ENCODE measurements at regions not wholly inside any gene's neighbourhood (a gene's known extent, or its start where the extent isn't known, plus 50 kb on each side); places are given as distances from the start of the nearest gene placed in this dataset.

- H3K36me3 ChIP-seq (replicated peaks in 1 of 2; ENCODE audit: control insufficient read depth in 1 of 2, insufficient read depth in 2 of 2, low read length in 1 of 2): peaks cover 18 to 24% of the 10 kb centered on the region in 2 experiments
- WGBS (ENCODE audit: low lambda C conversion rate): 95% methylated on average over 7 of the region's 7 CpGs
- H2AFZ ChIP-seq (ENCODE audit: low read depth): no peak overlapping the region
- no peaks in the 10 kb centered on the region for H3K9me2 ChIP-seq
- no peak for TF ChIP-seq NFIC (IDR thresholded peaks at IDR 0.05; ENCODE audit: borderline replicate concordance)
- no peak for TF ChIP-seq RFX5 (IDR thresholded peaks at IDR 0.05; ENCODE audit: low read length)
- TF ChIP-seq YY1 (IDR thresholded peaks at IDR 0.05; ENCODE audit: low read depth): no peak
- DNase-seq: no peak
- no peaks in the 10 kb centered on the region for H3F3A ChIP-seq (replicated peaks; ENCODE audit: insufficient read depth)
- no peaks in the 10 kb centered on the region for H3K27me3 ChIP-seq (ENCODE audit: insufficient read depth)
- no peak overlapping the region for H3K9ac ChIP-seq
- no peaks in the 10 kb centered on the region for H3K9me3 ChIP-seq
- CTCF ChIA-PET: no interaction called here
- no peaks in the 10 kb centered on the region for H3K4me1 ChIP-seq (ENCODE audit: control insufficient read depth in 1 of 2, insufficient read depth in 2 of 2, low read depth in 1 of 2, low read length in 1 of 2)
- no peak overlapping the region for H3K27ac ChIP-seq (ENCODE audit: low read depth in 2 of 2, low read length in 1 of 2)
- H3K4me3 ChIP-seq (ENCODE audit: low read depth in 2 of 2, low read length in 1 of 2): no peak overlapping the region
- POLR2A ChIA-PET: no interaction called here
- no peak overlapping the region for H3K4me2 ChIP-seq
- peaks cover 5% of the 10 kb centered on the region; the same call in 1 of the 2 replicates for H3K79me2 ChIP-seq (ENCODE audit: insufficient read depth)
- H4K20me1 ChIP-seq (ENCODE audit: insufficient read depth): peaks cover 23% of the 10 kb centered on the region; the same call in 1 of the 2 replicates
These were observed 66.8 kb downstream of the PTPRS start for GRCh38 chr19:5273782-5274181.

GRCh38 chr19:5271145-5271544 is 69.5 kb downstream of the PTPRS start:
- Histone ChIP-seq H4K20me1 (ENCODE audit: insufficient read depth) (peaks cover 23% of the 10 kb centered on the region; the same call in 1 of the 2 replicates), H3K4me3 (ENCODE audit: low read depth in 2 of 2, low read length in 1 of 2) (no peak overlapping the region), H3K79me2 (ENCODE audit: insufficient read depth) (no peaks in the 10 kb centered on the region), H3F3A (replicated peaks; ENCODE audit: insufficient read depth) (no peaks in the 10 kb centered on the region), H3K9me2 (no peaks in the 10 kb centered on the region), H3K36me3 (replicated peaks in 1 of 2; ENCODE audit: control insufficient read depth in 1 of 2, insufficient read depth in 2 of 2, low read length in 1 of 2) (peaks cover 18 to 24% of the 10 kb centered on the region in 2 experiments), H3K9ac (no peak overlapping the region), H3K4me1 (ENCODE audit: control insufficient read depth in 1 of 2, insufficient read depth in 2 of 2, low read depth in 1 of 2, low read length in 1 of 2) (no peaks in the 10 kb centered on the region), H2AFZ (ENCODE audit: low read depth) (no peak overlapping the region), H3K27ac (ENCODE audit: low read depth in 2 of 2, low read length in 1 of 2) (no peak overlapping the region), H3K27me3 (ENCODE audit: insufficient read depth) (no peaks in the 10 kb centered on the region), H3K9me3 (no peaks in the 10 kb centered on the region), H3K4me2 (no peak overlapping the region)
- POLR2A ChIA-PET: no interaction called here
- no peak for DNase-seq
- CTCF ChIA-PET: interaction anchor here (1.4 to 1.5 kb wide), 2 partner anchors 10 to 223 kb away, joined by 3 to 6 read pairs; no protein-coding TSS in a partner anchor
- TF ChIP-seq FOXJ3 (CRISPR knock-in tag; IDR thresholded peaks at IDR 0.05): no peak
- TF ChIP-seq GABPA (IDR thresholded peaks at IDR 0.05; ENCODE audit: low read depth): no peak
- TF ChIP-seq CTCF (IDR thresholded peaks at IDR 0.05): peak; percentile 43
- 77% methylated on average over 10 of the region's 10 CpGs for WGBS (ENCODE audit: low lambda C conversion rate)

GRCh38 chr19:5269926-5270325 is 70.7 kb downstream of the PTPRS start:
- no peaks in the 10 kb centered on the region for H3K9me2 ChIP-seq
- H3K79me2 ChIP-seq (ENCODE audit: insufficient read depth): no peaks in the 10 kb centered on the region
- no peaks in the 10 kb centered on the region for H3K27me3 ChIP-seq (ENCODE audit: insufficient read depth)
- DNase-seq: no peak
- ChIA-PET CTCF (interaction anchor here (0.6 to 1.5 kb wide), 2 partner anchors 19 to 221 kb away, joined by 3 read pairs; no protein-coding TSS in a partner anchor), POLR2A (no interaction called here)
- H3K36me3 ChIP-seq (replicated peaks in 1 of 2; ENCODE audit: control insufficient read depth in 1 of 2, insufficient read depth in 2 of 2, low read length in 1 of 2): peaks cover 18 to 24% of the 10 kb centered on the region in 2 experiments
- H2AFZ ChIP-seq (ENCODE audit: low read depth): no peak overlapping the region
- no peak overlapping the region for H3K4me3 ChIP-seq (ENCODE audit: low read depth in 2 of 2, low read length in 1 of 2)
- no peak overlapping the region for H3K27ac ChIP-seq (ENCODE audit: low read depth in 2 of 2, low read length in 1 of 2)
- TF ChIP-seq MXI1 (IDR thresholded peaks at IDR 0.05; ENCODE audit: low read depth, low read length) (no peak), REST (IDR thresholded peaks at IDR 0.05; ENCODE audit: low read depth, low read length) (no peak), EZH2phosphoT487 (IDR thresholded peaks at IDR 0.05; ENCODE audit: borderline replicate concordance, low read depth) (no peak), RAD21 (IDR thresholded peaks at IDR 0.05; ENCODE audit: low read length) (no peak), CHD2 (IDR thresholded peaks at IDR 0.05; ENCODE audit: low read length, partially characterized antibody) (no peak), TAF1 (IDR thresholded peaks at IDR 0.05; ENCODE audit: borderline replicate concordance, low read depth, low read length) (no peak), FOSL2 (IDR thresholded peaks at IDR 0.05; ENCODE audit: borderline replicate concordance, low read depth) (no peak), PBX3 (IDR thresholded peaks at IDR 0.05) (no peak), MEF2A (IDR thresholded peaks at IDR 0.05; ENCODE audit: borderline replicate concordance, low read depth) (no peak), EP300 (IDR thresholded peaks at IDR 0.05; ENCODE audit: borderline replicate concordance in 1 of 2, low read depth in 1 of 2, low read length in 1 of 2) (no peak)
- H3K9me3 ChIP-seq: no peaks in the 10 kb centered on the region
- H3K4me1 ChIP-seq (ENCODE audit: control insufficient read depth in 1 of 2, insufficient read depth in 2 of 2, low read depth in 1 of 2, low read length in 1 of 2): no peaks in the 10 kb centered on the region
- H3F3A ChIP-seq (replicated peaks; ENCODE audit: insufficient read depth): no peaks in the 10 kb centered on the region
- no peak overlapping the region for H3K9ac ChIP-seq
- H4K20me1 ChIP-seq (ENCODE audit: insufficient read depth): peaks cover 13% of the 10 kb centered on the region; the same call in 1 of the 2 replicates
- H3K4me2 ChIP-seq: no peak overlapping the region
- WGBS (ENCODE audit: low lambda C conversion rate): 88% methylated on average over 9 of the region's 9 CpGs

Measured in SK-N-SH (cell line).